H9 (cell line): ENCODE measurements at regions not wholly inside any gene's neighbourhood (a gene's known extent, or its start where the extent isn't known, plus 50 kb on each side); places are given as distances from the start of the nearest gene placed in this dataset.

Experiments
- DNase-seq: peaks from one replicate; pipeline ENCODE4 v3.0.0-alpha.2; 2017
- H2AFZ ChIP-seq: one replicate; pipeline ENCODE4 v1.6.1; 2013; ENCODE audit warnings: mild to moderate bottlenecking, low read length, control low read depth, moderate library complexity
- H2AK5ac ChIP-seq: 2 replicates; pipeline ENCODE4 v1.6.1; 2013; ENCODE audit warnings: low read length, control low read depth, mixed read lengths; ENCODE audit not compliant: insufficient read length
- H2BK120ac ChIP-seq: one replicate; pipeline ENCODE4 v1.6.1; 2013; ENCODE audit warnings: low read depth, mild to moderate bottlenecking, low read length, control low read depth, inconsistent platforms; ENCODE audit not compliant: poor library complexity, severe bottlenecking
- H2BK12ac ChIP-seq: 2 replicates; pipeline ENCODE4 v1.6.1; 2013; ENCODE audit warnings: low read length, control low read depth, mixed read lengths, low read depth; ENCODE audit not compliant: insufficient read length
- H2BK15ac ChIP-seq: 2 replicates; pipeline ENCODE4 v1.6.1; 2013; ENCODE audit warnings: low read depth, low read length, control low read depth
- H2BK20ac ChIP-seq: one replicate; pipeline ENCODE4 v1.6.1; 2013; ENCODE audit warnings: low read depth, mild to moderate bottlenecking, low read length, control low read depth, inconsistent platforms; ENCODE audit not compliant: poor library complexity, severe bottlenecking
- H2BK5ac ChIP-seq: 2 replicates; pipeline ENCODE4 v1.6.1; 2013; ENCODE audit warnings: low read length, control low read depth, mixed read lengths; ENCODE audit not compliant: insufficient read length
- H3K14ac ChIP-seq: 2 replicates; pipeline ENCODE4 v1.6.1; 2013; ENCODE audit warnings: low read length, control low read depth; ENCODE audit not compliant: insufficient read depth
- H3K18ac ChIP-seq: 2 replicates; pipeline ENCODE4 v1.6.1; 2013; ENCODE audit warnings: low read depth, mild to moderate bottlenecking, mixed read lengths, low read length, control low read depth; ENCODE audit not compliant: insufficient read length
- H3K23ac ChIP-seq: 2 replicates; pipeline ENCODE4 v1.6.1; 2013; ENCODE audit warnings: low read length, control low read depth, mixed read lengths, low read depth; ENCODE audit not compliant: insufficient read length
- H3K23me2 ChIP-seq: 2 replicates; pipeline ENCODE4 v1.6.1; 2013; ENCODE audit warnings: low read depth, mild to moderate bottlenecking, mixed read lengths, low read length, control low read depth; ENCODE audit not compliant: insufficient read length, poor library complexity, severe bottlenecking
- H3K27ac ChIP-seq: 2 replicates; pipeline ENCODE4 v1.5.1; 2013; ENCODE audit warnings: low read length, control low read depth, mixed read lengths, low read depth; ENCODE audit not compliant: insufficient read length
- H3K27me3 ChIP-seq: 2 replicates; pipeline ENCODE4 v1.6.1; 2013; ENCODE audit warnings: low read length, control low read depth, inconsistent platforms; ENCODE audit not compliant: insufficient read depth
- H3K4ac ChIP-seq: 2 replicates; pipeline ENCODE4 v1.6.1; 2013; ENCODE audit warnings: low read depth, mild to moderate bottlenecking, control low read depth, inconsistent platforms, low read length, moderate library complexity
- H3K4me1 ChIP-seq: 2 replicates; pipeline ENCODE4 v1.6.1; 2013; ENCODE audit warnings: low read length, control low read depth, inconsistent platforms; ENCODE audit not compliant: insufficient read depth
- H3K4me2 ChIP-seq: 2 replicates; pipeline ENCODE4 v1.6.1; 2013; ENCODE audit warnings: low read length, control low read depth, mixed read lengths; ENCODE audit not compliant: insufficient read length, insufficient read depth
- H3K56ac ChIP-seq: 2 replicates; pipeline ENCODE4 v1.6.1; 2013; ENCODE audit warnings: low read depth, mild to moderate bottlenecking, mixed read lengths, low read length, control low read depth; ENCODE audit not compliant: insufficient read length
- H3K79me1 ChIP-seq: 2 replicates; pipeline ENCODE4 v1.6.1; 2013; ENCODE audit warnings: low read depth, mild to moderate bottlenecking, moderate library complexity, low read length, control low read depth, inconsistent platforms; ENCODE audit not compliant: insufficient read depth, poor library complexity, severe bottlenecking
- H3K79me2 ChIP-seq: 2 replicates; pipeline ENCODE4 v1.6.1; 2013; ENCODE audit warnings: low read length, control low read depth, inconsistent platforms; ENCODE audit not compliant: insufficient read depth
- H3K9ac ChIP-seq: 2 replicates; pipeline ENCODE4 v1.6.1; 2013; ENCODE audit warnings: low read length, control low read depth, mixed read lengths; ENCODE audit not compliant: insufficient read length; ENCODE audit errors: extremely low read depth
- H3K9me3 ChIP-seq: one replicate; pipeline ENCODE4 v1.6.1; 2013; ENCODE audit warnings: low read depth, low read length, inconsistent platforms; ENCODE audit not compliant: control insufficient read depth
- H3T11ph ChIP-seq: one replicate; pipeline ENCODE4 v1.6.1; 2013; ENCODE audit warnings: mild to moderate bottlenecking, low read length, control low read depth, inconsistent platforms
- H4K20me1 ChIP-seq: one replicate; pipeline ENCODE4 v1.6.1; 2013; ENCODE audit not compliant: control insufficient read depth, insufficient read length, insufficient read depth
- H4K5ac ChIP-seq: 2 replicates; pipeline ENCODE4 v1.6.1; 2013; ENCODE audit warnings: low read depth, mild to moderate bottlenecking, mixed read lengths, low read length, control low read depth; ENCODE audit not compliant: insufficient read length
- H4K8ac ChIP-seq: replicated peaks from 2 replicates; pipeline ENCODE4 v1.6.1; 2013; ENCODE audit warnings: low read length, control low read depth, mixed read lengths, low read depth; ENCODE audit not compliant: insufficient read length
- H4K91ac ChIP-seq: 2 replicates; pipeline ENCODE4 v1.6.1; 2013; ENCODE audit warnings: low read depth, mild to moderate bottlenecking, moderate library complexity, mixed read lengths, low read length, control low read depth; ENCODE audit not compliant: insufficient read length
- H3K27ac Mint-ChIP-seq, 3 experiments: 2 replicates in 2 of 3; 3 replicates in 1 of 3; pipeline ENCODE4 v1.8.0; 2020 to 2021; ENCODE audit warnings: mixed read lengths in 3 of 3, mild to moderate bottlenecking in 1 of 3, moderate library complexity in 1 of 3
- H3K27me3 Mint-ChIP-seq: 2 replicates; pipeline ENCODE4 v1.8.0; 2021; ENCODE audit warnings: low read depth, mild to moderate bottlenecking, moderate library complexity, mixed read lengths
- H3K36me3 Mint-ChIP-seq, 3 experiments: 2 replicates in 2 of 3; 3 replicates in 1 of 3; pipeline ENCODE4 v1.8.0; 2020 to 2021; ENCODE audit warnings: low read depth in 3 of 3, mixed read lengths in 3 of 3; ENCODE audit not compliant: insufficient read depth in 1 of 3
- H3K4me1 Mint-ChIP-seq, 2 experiments: 2 replicates each; pipeline ENCODE4 v1.8.0; 2020; ENCODE audit warnings: mixed read lengths in 2 of 2
- H3K4me3 Mint-ChIP-seq, 2 experiments: 2 replicates in 1 of 2; 3 replicates in 1 of 2; pipeline ENCODE4 v1.8.0; 2020 to 2021; ENCODE audit warnings: mild to moderate bottlenecking in 2 of 2, mixed read lengths in 2 of 2, moderate library complexity in 1 of 2
- H3K9me3 Mint-ChIP-seq, 2 experiments: 2 replicates in 1 of 2; 3 replicates in 1 of 2; pipeline ENCODE4 v1.8.0; 2020; ENCODE audit warnings: mild to moderate bottlenecking in 2 of 2, mixed read lengths in 2 of 2, moderate library complexity in 1 of 2
- CTCF ChIP-seq: fragments of 200-600 bp; sonication (generic); conservative IDR thresholded peaks from 3 replicates; pipeline ENCODE4 v1.8.0; 2021; ENCODE audit warnings: antibody characterized with exemption, mild to moderate bottlenecking
- WGBS: extraction: QIAGEN DNeasy Blood & Tissue Kit; methylation state at CpG from one replicate; pipeline ENCODE4 v1.1.7; 2013; ENCODE audit warnings: missing lambda C conversion rate, low lambda C conversion rate, mixed read lengths; ENCODE audit not compliant: insufficient read length; ENCODE audit errors: extremely low coverage; 5-methylcytosine and 5-hydroxymethylcytosine counted together

- Histone ChIP-seq H2AFZ (no peak overlapping the region), H3K4me2 (no peak overlapping the region), H3K56ac (no peak overlapping the region), H3K79me1 (no peaks in the 10 kb centered on the region), H3K14ac (no peak overlapping the region), H4K91ac (no peak overlapping the region), H3T11ph (no peak overlapping the region), H4K20me1 (no peaks in the 10 kb centered on the region), H3K79me2 (no peaks in the 10 kb centered on the region), H2BK15ac (no peak overlapping the region), H3K27ac (no peak overlapping the region), H3K9ac (no peak overlapping the region), H2BK120ac (no peak overlapping the region), H2BK12ac (no peak overlapping the region), H3K23ac (no peak overlapping the region), H3K27me3 (no peaks in the 10 kb centered on the region), H2AK5ac (no peak overlapping the region), H2BK5ac (no peak overlapping the region), H3K18ac (no peak overlapping the region), H3K4me1 (peaks cover 4% of the 10 kb centered on the region; the same call in 1 of the 2 replicates), H4K5ac (no peak overlapping the region), H4K8ac (no peak overlapping the region), H2BK20ac (no peak overlapping the region), H3K23me2 (no peaks in the 10 kb centered on the region), H3K9me3 (no peaks in the 10 kb centered on the region), H3K4ac (no peak overlapping the region)
- no peak for TF ChIP-seq CTCF
- no peak for DNase-seq
- no peaks in the 10 kb centered on the region for H3K36me3 Mint-ChIP-seq
- H3K4me3 Mint-ChIP-seq, result no peak overlapping the region
- H3K9me3 Mint-ChIP-seq, result no peaks in the 10 kb centered on the region
- no CpG with 5 or more reads among the region's 12 CpGs for WGBS
- peaks cover 21 to 33% of the 10 kb centered on the region in 2 experiments for H3K4me1 Mint-ChIP-seq
- no peaks in the 10 kb centered on the region for H3K27me3 Mint-ChIP-seq
- no peak overlapping the region for H3K27ac Mint-ChIP-seq
Measured at GRCh38 chr5:17424674-17425073, 73.4 kb upstream of the TAF11L2 start.
